NOMO-1 treated with dmso at 0.1 percent for 144 hours (cell line): ENCODE measurements at regions not wholly inside any gene's neighbourhood (a gene's known extent, or its start where the extent isn't known, plus 50 kb on each side); places are given as distances from the start of the nearest gene placed in this dataset.
"Not testable (repeated sequence)": the region's sequence is repeated elsewhere in the genome, so short reads cannot be mapped to it uniquely, and the experiment has no call there.

Source experiments
- DNase-seq: peaks from one replicate; lab custom pipeline; 2025; ENCODE audit not compliant: unreplicated experiment; lab: John Stamatoyannopoulos, UW

DNA sequence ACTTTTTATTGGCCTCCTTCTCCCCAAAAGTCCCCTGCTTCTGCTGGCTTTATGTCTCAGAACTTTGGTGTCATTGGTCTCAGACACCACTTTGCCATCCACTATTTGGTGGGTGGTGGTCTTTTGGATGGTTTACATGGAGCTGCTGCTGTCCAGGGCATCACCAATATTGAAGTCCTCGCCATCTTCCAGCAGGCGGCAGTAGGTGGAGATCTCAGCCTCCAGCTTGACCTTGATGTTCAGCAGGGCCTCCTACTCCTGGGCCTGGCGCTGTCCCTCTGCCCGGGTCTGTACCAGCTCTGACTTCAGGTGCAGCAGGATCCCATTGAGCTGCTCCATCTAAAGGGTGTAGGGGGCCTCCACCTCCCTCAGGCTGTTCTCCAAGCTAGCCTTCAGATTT, 148.4 kb upstream of the FOXA2 start:
- no peak for DNase-seq

DNA sequence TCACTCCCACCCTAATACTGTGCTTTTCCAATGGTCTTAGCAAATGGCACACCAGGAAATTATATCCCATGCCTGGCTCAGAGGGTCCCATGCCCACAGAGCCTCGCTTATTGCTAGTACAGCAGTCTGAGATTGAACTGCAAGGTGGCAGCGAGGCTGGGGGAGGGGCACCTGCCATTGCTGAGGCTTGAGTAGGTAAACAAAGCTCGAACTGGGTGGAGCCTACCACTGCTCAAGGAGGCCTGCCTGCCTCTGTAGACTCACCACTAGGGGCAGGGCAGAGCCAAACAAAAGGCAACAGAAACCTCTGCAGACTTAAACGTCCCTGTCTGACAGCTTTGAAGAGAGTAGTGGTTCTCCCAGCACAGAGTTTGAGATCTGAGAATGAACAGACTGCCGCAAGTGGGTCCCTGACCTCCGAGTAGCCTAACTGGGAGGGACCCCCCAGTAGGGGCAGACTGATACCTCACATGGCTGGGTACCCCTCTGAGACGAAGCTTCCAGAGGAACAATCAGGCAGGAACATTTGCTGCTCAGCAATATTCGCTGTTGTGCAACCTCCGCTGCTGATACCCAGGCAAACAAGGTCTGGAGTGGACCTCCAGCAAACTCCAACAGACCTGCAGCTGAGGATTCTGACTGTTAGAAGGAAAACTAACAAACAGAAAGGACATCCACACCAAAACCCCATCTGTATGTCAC, 150.7 kb upstream of the FOXA2 start:
- DNase-seq = not testable (repeated sequence)

DNA sequence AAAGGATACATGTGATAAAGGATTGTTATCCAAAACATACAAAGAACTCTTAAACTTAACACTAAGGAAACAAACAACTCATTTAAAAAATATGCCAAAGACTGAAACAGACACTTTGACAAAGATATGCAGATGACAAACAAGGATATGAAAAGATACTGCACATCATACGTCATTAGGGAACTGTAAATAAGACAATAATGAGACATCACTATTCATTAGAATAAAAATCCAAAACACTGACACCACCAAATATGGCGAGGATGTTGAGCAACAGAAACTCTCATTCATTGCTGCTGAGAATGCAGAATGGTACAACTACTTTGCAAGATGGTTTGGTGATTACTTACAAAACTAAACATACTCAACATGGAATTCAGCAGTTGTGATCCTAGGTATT, 156.5 kb upstream of the FOXA2 start:
- DNase-seq = no peak

DNA sequence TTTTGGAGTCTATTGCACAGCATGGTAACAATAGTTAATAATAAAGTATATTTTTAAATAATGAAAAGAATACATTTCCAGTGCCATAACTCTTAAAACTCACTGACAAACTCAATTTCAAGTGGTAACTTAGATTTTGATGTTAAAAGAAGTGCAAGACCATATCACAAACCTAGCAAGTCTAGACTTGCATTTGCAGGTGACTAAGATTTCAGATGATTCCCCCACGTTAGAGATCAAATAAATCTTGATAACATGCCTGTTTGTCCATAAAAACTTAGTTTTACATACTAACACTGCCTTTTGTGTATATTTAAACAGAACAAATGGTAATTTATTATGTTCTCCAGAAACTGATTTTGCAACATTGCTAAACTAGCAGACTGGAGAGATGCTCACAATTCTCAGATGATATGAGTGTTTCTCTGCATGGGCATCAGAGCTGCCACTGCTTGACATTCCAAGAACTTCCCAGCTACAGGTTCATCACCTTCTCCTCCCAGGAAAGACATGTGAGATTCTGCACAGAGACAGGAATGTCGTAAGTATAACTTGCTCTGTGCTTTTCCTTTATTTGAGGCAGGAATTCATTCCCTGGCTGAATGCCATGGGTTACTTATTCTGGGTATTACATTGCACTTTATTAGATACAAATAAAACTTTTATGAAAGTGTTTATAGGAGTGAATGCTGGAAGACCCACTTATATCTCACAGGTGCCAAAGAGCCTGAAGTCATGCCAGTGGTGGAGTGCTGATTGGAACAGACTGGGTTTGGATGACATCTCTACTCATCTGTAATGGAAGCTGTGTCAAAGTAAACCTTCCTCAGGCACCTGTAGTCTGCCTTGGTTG, 160.2 kb upstream of the FOXA2 start:
- DNase-seq = no peak

DNA sequence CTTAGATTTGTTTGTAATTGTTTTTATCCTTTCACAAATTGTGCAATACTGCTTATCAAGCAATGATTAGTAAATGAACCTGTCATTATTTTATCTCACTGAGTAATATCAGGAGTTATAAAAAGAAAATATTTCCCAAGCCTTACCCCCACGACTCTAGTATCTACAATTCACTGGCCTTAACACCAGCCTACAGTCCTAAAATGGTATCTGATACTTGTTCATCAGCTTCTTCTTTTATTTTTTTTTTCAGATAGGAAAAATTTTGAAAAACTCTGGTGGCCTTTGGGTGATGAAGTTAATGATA, 160.8 kb upstream of the FOXA2 start:
- DNase-seq = no peak

DNA sequence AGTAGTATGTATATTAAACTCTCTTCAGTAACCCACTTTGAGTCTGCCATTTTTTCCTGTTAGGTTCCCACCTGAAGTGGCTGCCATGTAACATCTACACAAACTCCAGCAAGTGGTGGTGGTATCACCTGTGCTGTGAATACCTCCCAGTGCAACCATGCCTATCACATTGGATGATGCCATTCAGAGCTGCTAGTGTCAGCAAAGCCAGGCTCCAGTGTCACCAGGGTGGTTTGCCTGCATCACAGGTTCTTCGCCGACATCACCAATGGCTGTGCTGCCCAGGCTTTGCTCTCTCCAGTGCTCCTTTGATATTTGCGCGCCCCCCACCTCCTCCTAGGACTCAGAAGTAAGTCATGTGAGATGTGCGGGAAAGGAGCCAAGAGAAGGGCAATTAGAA, 162.6 kb upstream of the FOXA2 start:
- DNase-seq = no peak

DNA sequence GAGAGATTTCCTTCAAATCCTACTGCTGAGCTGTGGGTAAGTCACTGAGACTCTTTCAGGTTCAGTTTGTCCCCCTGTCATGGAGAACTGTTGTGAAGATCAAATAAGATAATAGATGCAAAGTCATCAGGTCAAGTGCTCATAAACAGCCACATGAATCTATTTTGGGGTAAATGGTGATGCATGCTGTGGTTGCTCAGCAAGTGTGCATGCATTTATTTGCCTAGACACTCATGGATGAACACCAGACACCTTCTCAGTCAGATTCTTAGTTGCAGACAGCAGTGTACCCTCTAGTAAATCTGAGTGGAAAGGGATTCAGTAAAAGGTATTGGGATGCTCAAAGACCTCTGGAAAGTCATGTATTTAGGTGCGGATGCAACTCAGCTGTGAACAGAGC, 168.0 kb upstream of the FOXA2 start:
- DNase-seq = no peak

DNA sequence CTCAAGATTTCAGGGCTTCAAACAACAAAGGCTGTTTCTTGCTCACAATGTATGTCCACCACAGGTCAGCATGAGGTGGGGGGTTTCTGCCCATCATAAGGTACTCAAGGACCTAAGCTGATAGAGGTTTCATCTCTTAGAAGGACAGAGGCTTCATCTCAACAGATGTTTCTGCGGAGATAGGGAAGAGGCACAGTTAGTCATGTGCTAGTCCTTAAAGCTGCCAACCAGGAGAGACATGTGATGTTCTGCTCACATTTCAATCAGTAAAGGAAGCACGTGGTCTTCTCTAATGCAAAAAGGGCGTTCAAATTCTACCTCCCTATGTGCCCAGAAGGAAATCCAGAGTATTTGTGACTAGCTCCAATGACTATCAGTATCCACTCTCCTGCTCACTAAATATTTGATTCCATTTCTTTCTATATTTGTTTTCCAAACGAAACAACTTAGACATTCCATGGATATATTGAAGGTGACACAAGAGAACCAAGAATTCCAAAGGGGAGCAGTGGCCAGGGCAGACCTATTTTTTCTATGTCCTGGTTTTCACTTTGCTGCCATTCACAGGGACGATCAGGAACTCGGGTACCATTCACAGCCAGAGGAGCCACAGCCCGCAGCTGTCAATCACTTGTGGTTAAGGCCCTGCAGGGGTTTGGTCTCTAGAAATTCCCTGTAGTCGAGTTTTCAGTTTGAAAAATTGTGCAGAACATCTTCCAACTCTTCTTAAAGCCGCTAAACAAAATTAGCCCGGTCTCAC, 173.2 kb upstream of the FOXA2 start:
- no peak for DNase-seq

DNA sequence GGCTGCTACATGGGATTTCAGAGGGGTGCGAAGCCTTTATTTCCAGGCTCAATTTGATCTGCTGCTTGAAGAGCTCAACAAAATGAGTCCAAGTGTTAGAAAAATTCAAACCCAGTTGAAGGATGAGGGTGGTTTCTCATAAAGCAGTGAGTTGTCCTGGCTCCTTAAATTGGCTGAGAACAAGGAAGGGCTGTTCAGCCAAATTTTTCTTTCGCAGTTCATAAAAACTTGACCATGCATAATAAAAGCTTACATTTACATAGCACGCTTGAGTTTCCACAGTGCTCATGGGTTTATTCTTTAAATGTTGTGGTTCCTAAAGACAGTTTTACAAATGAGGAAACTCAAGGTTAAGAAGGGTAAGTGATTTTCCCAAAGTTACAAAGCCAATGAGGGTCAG, 174.4 kb upstream of the FOXA2 start:
- DNase-seq = no peak

DNA sequence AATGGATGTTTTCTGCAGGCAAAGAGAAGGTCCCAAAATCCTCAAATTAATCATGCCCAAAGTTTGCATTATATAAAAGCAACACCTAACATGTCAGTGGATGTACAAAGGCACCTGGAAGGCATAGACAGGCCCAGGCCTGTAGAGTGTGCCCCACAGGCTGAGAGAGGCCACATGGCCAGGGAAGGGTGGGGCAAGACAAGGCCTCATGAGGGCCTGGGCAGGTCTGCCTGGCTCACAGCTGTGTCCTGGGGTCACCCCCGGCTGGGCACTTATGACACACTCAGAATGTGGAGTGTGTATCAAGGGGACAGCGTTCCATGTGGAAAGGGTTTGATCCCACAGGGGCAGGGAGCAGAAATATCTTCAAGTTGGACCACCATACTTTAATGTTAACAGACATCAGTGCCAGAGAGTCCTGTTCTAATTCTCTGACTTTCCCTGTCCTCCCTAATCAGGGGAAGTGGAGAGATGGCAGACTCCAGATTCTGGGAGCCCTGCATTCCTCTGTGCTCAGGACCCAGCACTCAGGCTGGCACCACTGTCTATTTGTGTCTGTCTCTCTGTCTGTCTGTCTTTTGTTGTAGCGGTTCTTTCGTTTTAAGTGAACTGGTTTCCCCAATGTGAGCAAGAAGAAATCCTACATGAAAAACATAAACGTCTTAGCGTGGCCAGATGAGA, 178.3 kb upstream of the FOXA2 start:
- no peak for DNase-seq

DNA sequence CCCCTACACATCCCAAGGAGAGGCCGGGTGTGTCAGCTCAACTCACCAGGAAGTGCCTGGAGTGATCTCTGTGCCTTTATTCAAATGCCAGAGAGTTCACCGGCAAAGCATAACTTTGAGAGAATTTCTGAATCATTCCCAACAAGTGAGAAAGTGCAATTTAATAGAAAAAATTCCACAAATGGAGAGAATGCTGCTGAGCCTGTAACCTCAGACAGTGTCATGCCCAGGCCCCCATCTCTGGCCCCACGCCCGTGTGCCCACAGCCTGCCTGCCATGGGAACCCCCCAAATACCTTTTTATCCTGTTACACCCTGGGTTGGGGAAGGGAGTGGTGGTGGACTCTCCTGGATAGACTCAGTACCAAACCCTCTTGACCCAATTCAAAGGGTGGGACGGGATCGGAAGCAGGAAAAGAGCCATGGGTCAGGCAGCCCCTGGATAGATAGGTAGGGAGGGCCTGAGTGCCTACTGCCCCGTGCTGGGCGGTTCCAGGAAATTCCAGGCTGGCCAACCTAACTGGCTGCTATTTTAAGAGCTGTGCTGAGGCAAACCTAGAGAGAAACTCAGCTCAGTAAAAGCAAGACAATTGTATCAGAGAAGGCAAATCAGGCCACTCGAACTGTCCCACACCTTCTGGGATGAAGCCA, 179.0 kb upstream of the FOXA2 start:
- no peak for DNase-seq

DNA sequence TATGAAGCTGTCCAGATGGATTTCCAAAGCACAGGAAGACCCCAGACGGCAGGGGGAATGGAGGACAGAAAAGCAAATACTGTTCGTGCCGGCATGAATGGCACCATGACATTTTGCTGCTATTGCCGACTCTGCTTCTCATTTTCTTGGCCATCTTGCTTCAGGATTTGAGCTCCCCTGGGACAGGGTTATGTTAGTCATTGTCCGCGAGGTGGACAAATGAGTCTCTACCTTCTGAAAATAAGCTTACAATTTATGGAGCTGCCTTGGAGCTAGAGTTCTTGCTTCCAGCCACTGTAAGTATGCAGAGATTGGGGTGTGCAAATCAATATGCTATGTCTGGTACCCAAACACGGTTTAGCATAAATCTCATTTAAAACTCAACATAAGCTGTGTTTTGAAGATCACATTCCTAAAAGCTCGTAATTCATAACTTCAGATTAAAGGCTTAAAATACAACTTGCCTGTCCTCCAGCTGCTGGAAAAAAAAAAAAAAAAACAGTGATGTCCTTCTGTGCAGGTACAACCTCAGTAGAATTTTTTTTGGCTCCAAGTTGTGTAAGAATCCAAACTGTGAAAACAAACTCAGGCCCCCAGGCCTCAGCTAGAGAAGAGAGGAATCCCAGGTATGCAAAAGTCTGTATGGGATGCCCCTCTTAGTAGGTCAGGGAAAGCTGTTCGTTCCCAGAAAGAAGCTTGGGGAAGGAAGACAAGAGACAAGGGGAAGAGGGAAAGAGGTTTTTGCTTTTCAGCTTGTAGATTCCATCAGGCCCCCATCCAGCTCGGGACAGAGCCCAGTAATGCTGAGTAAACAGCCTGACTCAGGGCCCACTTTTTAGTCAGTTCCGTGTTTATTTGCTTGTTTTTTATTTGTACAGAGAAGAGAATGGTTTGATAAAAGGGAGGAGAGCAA, 184.2 kb upstream of the FOXA2 start:
- DNase-seq = no peak

DNA sequence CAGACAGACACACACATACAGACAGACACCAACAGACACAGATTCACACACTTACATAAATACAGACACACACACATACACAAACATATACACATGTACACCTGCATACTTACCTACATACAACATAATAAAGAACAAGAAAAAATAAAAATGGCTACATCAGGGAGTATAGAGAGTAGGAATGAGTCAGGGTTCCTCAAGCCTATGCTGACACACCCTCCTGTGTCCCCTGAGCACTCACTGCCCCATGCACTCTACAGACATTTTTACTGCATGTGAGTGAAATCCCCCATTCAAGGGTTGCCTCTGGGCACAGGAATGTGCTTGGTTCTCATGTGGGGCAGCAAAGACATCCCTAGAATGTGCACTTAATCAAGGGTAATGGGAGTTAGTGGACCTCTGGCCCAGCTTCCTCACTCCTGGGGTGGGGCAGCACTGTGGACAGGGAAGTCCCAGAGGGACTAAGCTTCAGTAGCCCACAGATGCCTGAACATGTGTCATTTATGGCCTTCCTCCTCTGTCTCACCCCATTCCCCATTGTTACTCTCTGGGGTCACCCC, 185.9 kb upstream of the FOXA2 start:
- no peak for DNase-seq

DNA sequence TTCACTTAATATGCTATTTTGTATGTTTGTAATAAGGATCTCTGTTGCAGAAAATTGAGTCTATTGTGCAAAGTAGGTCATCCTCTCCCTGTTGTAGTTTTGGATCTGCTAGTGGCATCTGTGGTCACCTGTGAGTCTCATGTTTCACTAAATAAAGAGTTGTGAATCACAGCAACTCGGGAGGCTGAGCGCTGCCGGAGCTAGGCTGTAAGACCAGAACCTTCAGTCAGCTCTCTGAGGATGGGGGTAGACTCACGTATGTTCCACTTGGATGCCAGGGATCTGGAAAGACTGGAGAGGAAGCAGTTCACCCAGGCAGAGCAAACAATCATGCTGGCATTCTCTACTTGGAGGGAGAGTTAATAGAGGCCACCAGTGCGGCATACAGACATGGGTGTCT, 187.3 kb upstream of the FOXA2 start:
- no peak for DNase-seq

DNA sequence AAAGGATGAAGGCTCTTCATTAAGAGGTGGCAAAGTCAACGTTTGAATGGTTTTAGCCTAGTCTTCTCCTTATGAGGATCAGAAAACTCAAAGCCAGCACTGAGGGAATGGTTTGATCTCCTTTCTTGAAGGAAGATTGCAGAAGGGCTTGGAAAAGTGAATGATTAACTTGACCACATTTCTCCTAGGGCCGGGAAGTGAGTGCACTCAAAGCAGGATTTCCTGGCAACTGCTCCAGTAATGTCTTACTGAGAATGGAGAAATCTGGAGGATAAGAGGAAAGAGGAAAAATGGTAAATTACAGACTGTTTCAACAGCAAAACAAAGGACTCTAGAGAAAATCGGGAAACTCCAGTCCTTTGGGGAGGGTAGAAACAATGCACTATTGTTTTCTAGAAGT, 189.0 kb upstream of the FOXA2 start:
- DNase-seq = no peak

DNA sequence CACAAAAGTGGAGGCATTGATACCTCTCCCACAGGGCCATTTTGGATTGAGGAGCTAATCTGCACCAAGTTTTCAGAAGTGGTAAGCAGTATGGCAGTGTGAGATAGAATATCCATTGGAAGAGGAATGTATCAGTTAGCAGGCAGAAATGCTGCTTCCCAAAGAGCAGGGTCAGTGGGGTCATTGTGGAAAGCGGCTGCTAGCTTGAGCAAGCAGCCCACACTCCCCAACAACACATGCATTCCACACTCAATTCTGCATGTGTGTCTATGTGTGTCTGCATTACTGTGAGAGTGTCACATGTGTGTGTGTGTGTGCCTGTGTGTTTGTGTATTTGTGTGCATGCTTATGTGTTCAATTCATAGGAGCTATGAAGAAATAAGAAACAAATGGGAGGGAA, 190.9 kb upstream of the FOXA2 start:
- DNase-seq = no peak

DNA sequence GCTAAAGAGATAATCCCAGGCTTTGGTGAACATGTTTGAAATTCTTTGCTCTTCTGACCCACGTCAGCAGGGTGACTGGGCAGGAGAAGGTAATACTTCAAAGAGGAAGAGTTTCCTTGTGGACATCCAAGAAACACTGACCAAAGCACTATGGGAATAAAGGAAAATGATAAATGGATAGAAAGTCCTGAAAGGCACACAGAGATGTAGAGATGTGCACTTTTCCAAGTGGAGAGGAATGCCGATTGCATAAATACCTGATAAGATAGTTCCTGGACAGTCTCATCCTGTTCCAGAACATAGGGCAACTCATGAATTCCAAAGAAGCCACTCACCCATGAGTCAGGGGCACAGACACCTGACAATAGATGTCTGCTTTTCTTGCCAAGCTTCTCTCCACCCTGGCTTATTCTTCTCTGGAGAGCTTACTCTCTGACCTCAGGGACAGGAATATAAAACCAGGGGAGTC, 191.3 kb upstream of the FOXA2 start:
- no peak for DNase-seq

DNA sequence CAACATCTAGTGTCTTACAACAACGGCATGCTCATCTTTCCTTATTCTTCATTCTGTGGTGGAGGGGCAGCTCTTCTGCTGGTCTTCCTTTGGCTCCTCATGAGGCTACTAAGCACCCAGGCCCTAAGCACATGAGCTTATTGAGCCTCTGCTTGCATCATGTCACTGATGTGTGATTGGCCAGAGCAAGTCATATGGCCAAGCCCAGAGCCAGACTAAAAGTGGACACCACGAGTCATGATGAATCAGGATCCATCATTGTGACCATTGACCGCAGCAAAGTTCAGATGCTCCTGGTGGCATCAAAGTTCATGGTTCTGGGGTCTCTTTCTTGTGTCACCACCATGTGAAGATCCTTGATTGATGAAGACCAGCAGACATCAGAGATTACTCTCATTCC, 192.0 kb upstream of the FOXA2 start:
- DNase-seq = no peak

DNA sequence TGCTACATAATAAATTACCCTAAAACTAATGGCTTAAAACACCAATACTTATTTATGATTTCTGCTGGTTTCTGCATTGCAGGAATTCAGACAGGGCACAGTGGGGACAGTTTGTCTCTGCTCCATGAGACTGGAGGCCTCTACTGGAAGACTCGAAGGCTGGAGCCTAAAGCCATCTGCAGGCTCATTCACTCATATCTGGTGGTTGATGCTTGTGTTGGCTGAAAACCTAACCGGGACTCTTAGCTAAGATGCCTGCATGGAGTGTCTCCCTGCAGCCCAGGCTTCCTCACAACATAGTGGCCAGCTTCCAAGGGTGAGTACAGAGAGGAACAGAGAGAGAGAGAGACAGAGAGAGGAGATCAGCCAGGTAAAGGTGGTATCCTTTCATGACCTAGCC, 195.5 kb upstream of the FOXA2 start:
- DNase-seq = no peak

DNA sequence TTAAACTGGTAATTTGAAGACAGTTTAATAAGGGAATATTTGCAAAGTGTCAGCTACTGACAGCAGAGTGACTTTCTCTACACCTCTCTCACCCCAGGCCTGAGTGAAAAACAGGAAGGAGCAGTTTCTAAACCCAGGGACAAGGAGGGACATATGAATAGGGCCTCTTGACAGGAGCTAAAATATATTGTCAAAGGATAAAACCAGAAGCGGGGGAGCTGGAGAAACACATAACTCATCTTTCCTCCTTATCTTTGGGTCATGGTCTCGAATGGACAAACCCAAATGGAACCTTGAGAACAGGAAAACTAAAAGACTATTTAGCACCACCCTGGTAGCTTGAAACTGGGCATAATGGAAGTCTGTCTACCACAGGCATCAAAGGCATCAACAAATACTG, 197.5 kb upstream of the FOXA2 start:
- DNase-seq = no peak
